ENCODE measurements at regions not wholly inside any gene's neighbourhood (a gene's known extent, or its start where the extent isn't known, plus 50 kb on each side); places are given as distances from the start of the nearest gene placed in this dataset.

DNA sequence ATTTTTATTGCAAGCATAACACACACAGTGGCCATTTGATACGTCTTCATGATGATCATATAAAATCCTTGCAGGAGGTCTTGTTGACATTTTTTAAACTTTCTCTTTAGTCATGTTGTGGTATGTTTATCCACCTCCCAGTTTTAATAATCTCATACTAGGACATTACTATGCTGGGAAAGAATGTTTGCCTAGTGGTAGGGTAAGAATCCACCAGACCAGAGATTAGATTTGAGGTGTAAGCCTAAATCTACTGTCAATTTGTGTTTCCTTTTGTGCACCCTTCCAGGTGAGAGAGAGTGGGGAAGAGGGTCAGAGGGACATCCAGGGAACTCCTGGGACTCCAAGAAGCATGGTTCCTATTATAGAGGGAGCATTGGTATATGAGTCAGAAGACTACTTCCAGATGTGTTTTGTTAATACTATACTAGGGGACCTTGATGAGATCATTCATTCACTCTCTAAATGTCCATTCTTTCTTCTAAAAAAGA is 298.3 kb upstream of the SASH1 start:
- Mint-ChIP-seq H3K4me1 (ENCODE audit: low read depth) (no peaks in the 10 kb centered on the region), H3K36me3 (ENCODE audit: insufficient read depth) (no peaks in the 10 kb centered on the region), H3K27me3 (ENCODE audit: low read depth) (no peaks in the 10 kb centered on the region), H3K4me3 (no peak overlapping the region), H3K9me3 (peaks cover 6% of the 10 kb centered on the region)
- ATAC-seq: no peak
- no peak for DNase-seq

DNA sequence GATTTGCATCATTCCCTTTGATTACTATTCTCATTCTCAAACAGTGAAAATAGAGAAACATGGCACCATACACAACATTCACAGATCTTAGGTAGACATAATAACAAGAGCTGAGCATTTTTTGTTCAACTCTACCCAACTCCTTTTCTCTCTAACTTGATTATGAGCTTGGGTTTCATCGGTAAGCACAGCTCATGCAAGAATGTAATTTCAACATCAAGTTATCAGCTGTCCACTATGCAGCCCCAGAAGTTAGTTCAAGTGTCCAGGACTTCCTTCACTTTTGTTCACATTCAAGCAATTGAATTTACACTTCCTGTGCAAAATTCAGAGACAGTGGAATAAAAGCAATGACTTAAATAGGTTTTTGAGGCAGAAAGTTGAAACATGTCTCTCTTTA is 297.7 kb upstream of the SASH1 start:
- H3K27me3 Mint-ChIP-seq (ENCODE audit: low read depth): no peaks in the 10 kb centered on the region
- H3K4me3 Mint-ChIP-seq: no peak overlapping the region
- ATAC-seq (no peak), DNase-seq (no peak)
- peaks cover 6% of the 10 kb centered on the region for H3K9me3 Mint-ChIP-seq
- H3K4me1 Mint-ChIP-seq (ENCODE audit: low read depth): no peaks in the 10 kb centered on the region
- no peaks in the 10 kb centered on the region for H3K36me3 Mint-ChIP-seq (ENCODE audit: insufficient read depth)

DNA sequence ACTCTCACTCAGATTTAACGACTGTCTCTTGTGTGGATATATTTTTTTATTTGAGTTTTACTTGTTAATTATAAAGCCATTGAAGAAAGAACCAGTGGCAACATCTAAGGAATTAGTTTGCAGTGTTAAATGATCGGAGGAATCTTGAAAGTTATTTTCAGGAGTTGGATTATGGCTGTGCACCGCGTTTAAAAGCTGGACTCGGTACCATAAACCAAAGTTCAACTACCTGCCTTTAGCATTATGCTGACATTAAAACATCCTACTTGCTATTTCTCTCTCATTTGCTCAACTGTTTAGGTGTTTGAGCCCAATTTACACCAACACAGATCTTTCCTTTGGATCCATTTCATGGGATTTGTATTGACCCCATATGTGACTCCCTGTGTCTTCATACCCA is 289.4 kb upstream of the SASH1 start:
- H3K9me3 Mint-ChIP-seq: peaks cover 3% of the 10 kb centered on the region

DNA sequence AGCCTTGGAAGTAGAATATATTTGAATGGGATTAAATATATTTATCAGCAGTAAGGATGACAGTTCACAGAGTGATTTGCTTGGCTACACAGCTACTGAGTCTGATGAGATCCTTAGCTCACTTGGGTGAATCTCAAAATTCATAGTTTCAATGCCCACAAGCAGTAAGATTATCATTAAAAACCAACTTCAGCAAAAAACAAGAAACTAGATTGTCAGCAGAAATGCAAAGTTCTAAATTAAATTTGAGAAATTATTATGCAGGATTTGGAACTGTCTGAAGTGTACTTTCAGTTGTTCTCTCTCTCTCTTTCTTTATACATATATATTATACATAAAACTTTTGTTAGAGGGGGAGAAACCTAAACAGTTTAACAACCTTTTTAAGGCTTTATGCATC is 288.8 kb upstream of the SASH1 start:
- H3K4me3 Mint-ChIP-seq: no peak overlapping the region
- DNase-seq (no peak), ATAC-seq (no peak)
- no peaks in the 10 kb centered on the region for H3K36me3 Mint-ChIP-seq (ENCODE audit: insufficient read depth)
- no peaks in the 10 kb centered on the region for H3K4me1 Mint-ChIP-seq (ENCODE audit: low read depth)
- peaks cover 3% of the 10 kb centered on the region for H3K9me3 Mint-ChIP-seq
- H3K27me3 Mint-ChIP-seq (ENCODE audit: low read depth): no peaks in the 10 kb centered on the region

More for the DNA sequence above, 289.4 kb upstream of the SASH1 start:
- Mint-ChIP-seq H3K4me3 (no peak overlapping the region), H3K27me3 (ENCODE audit: low read depth) (no peaks in the 10 kb centered on the region), H3K36me3 (ENCODE audit: insufficient read depth) (no peaks in the 10 kb centered on the region), H3K4me1 (ENCODE audit: low read depth) (no peaks in the 10 kb centered on the region)
- ATAC-seq (no peak), DNase-seq (no peak)

DNA sequence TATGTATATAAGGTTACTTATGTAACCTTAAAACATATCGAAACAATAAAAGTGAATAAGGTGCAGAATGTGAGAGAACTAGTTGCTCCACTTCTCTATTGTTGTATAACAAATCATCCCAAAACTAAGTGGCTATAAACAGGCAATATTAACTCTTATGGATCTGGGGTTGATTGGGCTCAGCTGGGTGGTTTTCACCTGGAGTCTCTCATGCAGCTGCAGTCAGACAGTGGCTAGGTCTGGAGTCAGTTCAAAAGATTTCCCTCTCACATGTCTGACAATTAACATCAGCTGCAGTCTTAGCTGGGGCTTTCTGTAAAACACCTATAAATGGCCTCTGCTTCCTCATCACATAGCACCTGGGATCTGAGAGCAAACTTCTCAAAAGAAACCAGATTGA is 288.4 kb upstream of the SASH1 start:
- Mint-ChIP-seq H3K4me1 (ENCODE audit: low read depth) (no peaks in the 10 kb centered on the region), H3K9me3 (peaks cover 7% of the 10 kb centered on the region), H3K36me3 (ENCODE audit: insufficient read depth) (no peaks in the 10 kb centered on the region)

DNA sequence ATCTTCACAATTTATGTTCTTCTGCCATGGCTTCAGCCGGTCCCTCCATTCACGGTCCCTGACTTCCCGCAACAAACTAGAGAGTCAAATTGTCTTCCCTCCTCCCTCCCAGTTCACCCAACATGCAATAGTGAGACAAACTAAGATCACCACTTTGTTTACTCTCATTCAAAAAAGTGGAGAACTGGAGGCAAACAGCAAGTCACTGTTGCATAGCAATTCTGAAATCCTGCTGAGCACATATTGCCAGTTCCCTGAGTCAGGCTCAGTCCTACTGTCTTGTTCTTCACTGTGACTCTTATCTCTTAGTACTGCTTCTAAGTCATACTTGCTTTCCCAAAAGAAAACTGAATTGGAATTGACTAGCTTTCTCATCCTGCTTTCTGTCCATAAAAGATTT is 287.2 kb upstream of the SASH1 start:
- H3K4me3 Mint-ChIP-seq: no peak overlapping the region
- H3K4me1 Mint-ChIP-seq (ENCODE audit: low read depth): no peaks in the 10 kb centered on the region
- no peaks in the 10 kb centered on the region for H3K36me3 Mint-ChIP-seq (ENCODE audit: insufficient read depth)
- no peaks in the 10 kb centered on the region for H3K27me3 Mint-ChIP-seq (ENCODE audit: low read depth)
- DNase-seq (no peak), ATAC-seq (no peak)
- H3K9me3 Mint-ChIP-seq: peaks cover 13% of the 10 kb centered on the region

More for the DNA sequence above, 288.4 kb upstream of the SASH1 start:
- ATAC-seq (no peak), DNase-seq (no peak)
- no peak overlapping the region for H3K4me3 Mint-ChIP-seq
- H3K27me3 Mint-ChIP-seq (ENCODE audit: low read depth): no peaks in the 10 kb centered on the region

DNA sequence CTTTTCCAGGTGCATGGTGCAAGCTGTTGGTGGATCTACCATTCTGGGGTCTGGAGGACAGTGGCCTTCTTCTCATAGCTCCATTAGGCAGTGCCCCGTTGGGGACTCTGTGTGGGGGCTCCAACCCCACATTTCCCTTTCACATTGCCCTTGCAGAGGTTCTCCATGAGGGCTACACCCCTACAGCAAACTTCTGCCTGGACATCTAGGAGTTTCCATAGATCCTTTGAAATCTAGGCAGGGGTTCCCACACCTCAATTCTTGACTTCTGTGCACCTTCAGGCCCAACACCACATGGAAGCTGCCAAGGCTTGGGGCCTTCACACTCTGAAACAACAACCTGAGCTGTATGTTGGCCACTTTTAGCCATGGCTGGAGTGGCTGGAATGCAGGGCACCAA is 282.8 kb upstream of the SASH1 start:
- no peak for DNase-seq
- Mint-ChIP-seq H3K9me3 (peaks cover 28% of the 10 kb centered on the region), H3K36me3 (ENCODE audit: insufficient read depth) (no peaks in the 10 kb centered on the region), H3K4me1 (ENCODE audit: low read depth) (no peaks in the 10 kb centered on the region), H3K27me3 (ENCODE audit: low read depth) (no peaks in the 10 kb centered on the region), H3K4me3 (no peak overlapping the region)
- no peak for ATAC-seq

DNA sequence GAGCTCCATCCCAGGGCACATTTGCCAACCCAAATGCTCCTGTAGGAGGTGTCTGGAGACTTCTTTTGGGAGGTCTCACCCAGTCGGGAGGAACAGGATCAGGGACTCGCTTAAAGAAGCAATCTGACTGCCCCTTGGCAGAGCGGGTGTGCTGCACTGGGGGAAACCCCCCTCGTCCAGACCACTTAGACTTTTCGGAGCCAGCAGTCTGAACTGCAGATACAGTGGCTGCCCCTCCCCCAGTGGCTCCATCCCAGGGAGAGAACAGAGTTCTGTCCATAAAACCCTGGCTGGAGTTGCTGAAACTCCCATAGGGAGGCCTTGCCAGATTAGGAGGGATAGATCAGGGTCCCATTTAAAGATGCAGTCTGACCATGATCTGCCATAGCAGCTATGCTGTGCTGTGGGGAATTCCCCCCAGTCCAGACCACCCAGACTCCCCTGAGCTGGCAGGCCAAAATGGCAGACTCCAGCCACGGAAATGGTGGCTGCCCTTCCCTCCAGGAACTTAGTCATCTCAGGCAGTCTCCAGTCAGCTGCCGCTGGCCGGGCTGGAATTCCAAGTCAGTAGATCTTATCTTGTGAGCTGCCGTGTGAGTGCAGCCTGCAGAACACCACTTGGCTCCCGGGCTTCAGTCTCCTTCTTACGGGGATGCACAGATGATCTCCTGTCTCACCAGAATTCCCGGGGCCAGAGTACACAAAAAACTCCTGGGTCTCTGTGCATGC is 278.1 kb upstream of the SASH1 start:
- no peak for ATAC-seq
- no peaks in the 10 kb centered on the region for H3K27me3 Mint-ChIP-seq (ENCODE audit: low read depth)
- no peaks in the 10 kb centered on the region for H3K4me1 Mint-ChIP-seq (ENCODE audit: low read depth)
- peaks cover 20% of the 10 kb centered on the region for H3K9me3 Mint-ChIP-seq
- H3K36me3 Mint-ChIP-seq (ENCODE audit: insufficient read depth): no peaks in the 10 kb centered on the region
- DNase-seq: no peak
- no peak overlapping the region for H3K4me3 Mint-ChIP-seq

DNA sequence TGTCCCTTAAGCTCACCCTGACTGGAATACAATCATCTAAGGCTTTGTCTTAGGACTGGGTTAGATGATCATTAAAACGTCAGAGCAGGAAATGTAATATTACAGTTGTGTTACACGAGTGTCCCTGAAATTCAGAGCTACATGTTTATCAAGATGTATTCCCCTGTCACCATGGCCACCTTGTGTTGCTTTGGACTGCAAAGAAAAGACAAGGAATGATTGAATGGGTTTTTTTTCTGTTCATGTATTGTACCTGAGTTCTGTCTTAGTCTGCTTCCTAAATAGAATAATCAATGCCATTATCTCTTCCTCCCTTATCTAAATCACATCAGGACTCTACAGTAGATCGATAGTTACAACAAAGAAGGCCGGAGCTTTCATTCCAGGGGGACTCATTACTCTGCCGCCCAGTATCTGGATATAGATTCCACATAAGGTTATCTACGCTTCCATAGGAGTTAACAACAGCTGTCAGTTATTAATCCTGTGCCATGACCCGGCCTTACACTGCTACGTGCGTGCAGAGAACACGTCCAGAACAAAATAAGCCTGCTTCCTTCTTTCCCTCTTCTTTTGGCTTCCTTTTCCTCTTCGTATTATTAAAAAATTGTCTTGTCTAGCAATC is 274.1 kb upstream of the SASH1 start:
- no peak for DNase-seq
- Mint-ChIP-seq H3K4me1 (ENCODE audit: low read depth) (no peaks in the 10 kb centered on the region), H3K9me3 (peaks cover 6% of the 10 kb centered on the region), H3K27me3 (ENCODE audit: low read depth) (no peaks in the 10 kb centered on the region), H3K36me3 (ENCODE audit: insufficient read depth) (no peaks in the 10 kb centered on the region), H3K4me3 (no peak overlapping the region)
- ATAC-seq: no peak

DNA sequence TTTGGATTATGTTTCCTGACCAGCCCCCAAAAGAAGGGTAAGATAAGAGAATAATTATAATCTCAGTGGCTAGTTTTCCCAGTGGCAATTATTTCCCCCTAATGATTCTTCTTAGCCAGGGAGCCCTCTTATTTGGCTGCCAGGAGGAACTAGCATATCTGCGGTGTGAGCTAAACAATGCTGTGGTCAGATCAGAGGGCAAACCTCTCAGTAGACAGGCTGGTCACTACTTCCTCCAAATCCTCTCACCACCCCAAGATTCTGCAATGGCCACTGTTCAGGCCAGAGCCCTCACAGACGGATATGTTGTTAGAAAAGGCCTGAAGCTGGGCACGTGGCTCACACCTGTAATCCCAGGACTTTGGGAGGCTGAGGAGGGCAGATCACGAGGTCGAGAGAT is 273.4 kb upstream of the SASH1 start:
- DNase-seq (no peak), ATAC-seq (no peak)
- Mint-ChIP-seq H3K27me3 (ENCODE audit: low read depth) (no peaks in the 10 kb centered on the region), H3K4me3 (no peak overlapping the region), H3K4me1 (ENCODE audit: low read depth) (no peaks in the 10 kb centered on the region), H3K9me3 (peaks cover 5% of the 10 kb centered on the region), H3K36me3 (ENCODE audit: insufficient read depth) (no peaks in the 10 kb centered on the region)

DNA sequence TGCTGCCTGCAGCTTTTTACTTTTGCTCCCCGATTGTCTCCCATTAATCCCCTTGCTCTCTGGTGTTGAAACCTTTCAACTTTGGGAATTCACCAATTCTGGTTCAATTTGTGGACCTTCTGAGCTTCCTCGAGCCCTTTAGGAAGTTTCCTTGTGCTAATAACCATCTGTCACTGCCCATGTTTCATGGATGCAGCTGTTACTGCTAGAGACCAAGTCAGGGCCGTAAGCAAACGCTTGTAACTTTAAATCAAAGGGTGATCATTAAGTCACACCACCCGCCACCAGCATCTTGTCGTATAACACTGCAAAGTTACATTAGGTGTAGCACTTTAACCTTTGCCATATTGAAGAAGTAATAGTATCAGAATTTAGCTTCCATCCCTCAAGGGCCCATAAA is 268.3 kb upstream of the SASH1 start:
- no peak overlapping the region for H3K4me3 Mint-ChIP-seq
- H3K9me3 Mint-ChIP-seq: peaks cover 4% of the 10 kb centered on the region
- no peak for DNase-seq
- H3K27me3 Mint-ChIP-seq (ENCODE audit: low read depth): no peaks in the 10 kb centered on the region
- H3K4me1 Mint-ChIP-seq (ENCODE audit: low read depth): no peaks in the 10 kb centered on the region
- H3K36me3 Mint-ChIP-seq (ENCODE audit: insufficient read depth): no peaks in the 10 kb centered on the region
- no peak for ATAC-seq

DNA sequence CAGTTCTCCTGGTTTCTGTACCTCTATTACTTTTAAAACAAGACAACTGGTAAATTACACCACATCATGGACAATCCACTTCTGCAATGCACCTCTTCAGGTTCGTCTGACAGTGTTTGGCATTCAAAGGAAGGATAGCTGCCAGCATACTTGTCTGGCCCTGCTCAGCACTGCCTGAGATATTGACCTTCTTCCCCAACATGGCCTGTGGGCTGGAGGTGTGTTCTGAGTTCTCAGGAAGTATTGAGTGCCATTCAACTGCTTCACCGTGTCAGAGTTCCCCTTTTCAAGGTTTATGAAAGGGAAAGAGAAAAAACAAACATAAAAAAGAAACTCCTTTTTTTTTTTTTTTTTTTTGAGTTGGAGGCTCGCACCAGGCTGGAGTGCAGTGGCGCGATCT is 267.9 kb upstream of the SASH1 start:
- no peak for DNase-seq
- ATAC-seq: no peak
- H3K4me3 Mint-ChIP-seq: no peak overlapping the region
- no peaks in the 10 kb centered on the region for H3K36me3 Mint-ChIP-seq (ENCODE audit: insufficient read depth)
- no peaks in the 10 kb centered on the region for H3K27me3 Mint-ChIP-seq (ENCODE audit: low read depth)
- H3K9me3 Mint-ChIP-seq: peaks cover 3% of the 10 kb centered on the region
- H3K4me1 Mint-ChIP-seq (ENCODE audit: low read depth): no peaks in the 10 kb centered on the region

DNA sequence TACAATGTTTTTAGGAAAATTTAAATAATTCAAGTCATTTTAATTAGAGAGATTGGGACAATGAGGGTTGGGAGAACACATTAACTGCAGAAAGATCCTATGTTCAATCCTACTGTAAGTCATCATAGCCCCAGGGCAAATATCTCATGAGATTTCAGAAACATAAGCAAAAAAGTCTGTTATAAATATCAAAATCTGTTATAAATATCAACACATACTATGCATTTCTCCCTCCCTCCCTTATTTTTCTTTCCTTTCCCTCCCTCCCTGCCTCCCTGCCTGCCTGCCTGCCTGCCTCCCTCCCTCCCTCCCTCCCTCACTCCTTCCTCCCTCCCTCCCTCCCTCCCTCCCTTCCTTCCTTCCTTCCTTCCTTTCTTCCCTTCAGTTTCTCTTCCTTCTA is 267.3 kb upstream of the SASH1 start:
- Mint-ChIP-seq H3K36me3 (ENCODE audit: insufficient read depth) (no peaks in the 10 kb centered on the region), H3K9me3 (peaks cover 3% of the 10 kb centered on the region), H3K4me3 (no peak overlapping the region), H3K4me1 (ENCODE audit: low read depth) (no peaks in the 10 kb centered on the region), H3K27me3 (ENCODE audit: low read depth) (no peaks in the 10 kb centered on the region)
- DNase-seq (no peak), ATAC-seq (no peak)

DNA sequence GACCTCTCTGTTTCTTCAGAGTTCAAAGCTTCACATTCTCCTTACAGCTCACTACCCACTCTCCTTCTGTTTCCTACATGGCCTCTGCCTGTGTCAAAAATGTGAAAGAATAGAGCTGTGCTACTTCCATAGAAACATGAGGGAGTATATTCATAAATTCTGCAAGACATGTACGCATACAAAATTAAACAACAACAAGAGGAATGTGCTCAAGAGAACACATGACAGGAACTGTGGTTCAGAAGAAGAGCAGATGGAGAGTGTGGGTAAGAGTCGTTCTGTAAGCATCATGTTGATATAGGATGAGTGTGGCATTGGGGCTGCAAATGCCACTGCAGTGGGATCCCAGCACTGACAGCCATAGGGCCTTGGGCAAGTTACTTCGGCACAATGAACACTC is 266.6 kb upstream of the SASH1 start:
- H3K4me3 Mint-ChIP-seq: no peak overlapping the region
- peaks cover 3% of the 10 kb centered on the region for H3K9me3 Mint-ChIP-seq
- no peaks in the 10 kb centered on the region for H3K27me3 Mint-ChIP-seq (ENCODE audit: low read depth)
- H3K36me3 Mint-ChIP-seq (ENCODE audit: insufficient read depth): no peaks in the 10 kb centered on the region
- no peak for DNase-seq
- ATAC-seq: no peak
- no peaks in the 10 kb centered on the region for H3K4me1 Mint-ChIP-seq (ENCODE audit: low read depth)

DNA sequence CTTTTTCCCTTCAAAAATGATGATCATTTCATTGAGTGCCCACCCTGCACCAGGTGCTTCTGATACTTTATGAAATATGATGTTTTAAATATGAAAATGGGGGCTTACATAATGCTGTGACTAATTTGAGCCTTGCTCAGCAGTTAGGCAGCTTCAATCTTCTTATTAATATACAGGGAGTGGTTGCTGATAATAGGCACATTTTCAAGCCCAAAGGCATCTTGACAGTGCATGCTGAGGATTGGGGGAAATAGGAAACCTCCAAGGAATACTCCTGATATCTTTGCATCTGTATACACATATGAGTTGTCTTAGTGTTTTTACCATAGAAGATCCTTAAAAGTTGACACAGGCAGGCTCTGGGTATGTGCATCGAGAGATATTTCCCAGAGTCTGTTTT is 262.3 kb upstream of the SASH1 start:
- Mint-ChIP-seq H3K36me3 (ENCODE audit: insufficient read depth) (no peaks in the 10 kb centered on the region), H3K27me3 (ENCODE audit: low read depth) (no peaks in the 10 kb centered on the region), H3K9me3 (no peaks in the 10 kb centered on the region), H3K4me3 (no peak overlapping the region), H3K4me1 (ENCODE audit: low read depth) (no peaks in the 10 kb centered on the region)
- DNase-seq (no peak), ATAC-seq (no peak)

Data from activated T-cell treated with anti-CD3 and anti-CD28 coated beads, Interleukin-2, amount 50 U/mL, for 4 hours (primary cell).